ENCODE measurements at regions not wholly inside any gene's neighbourhood (a gene's known extent, or its start where the extent isn't known, plus 50 kb on each side); places are given as distances from the start of the nearest gene placed in this dataset.

DNA sequence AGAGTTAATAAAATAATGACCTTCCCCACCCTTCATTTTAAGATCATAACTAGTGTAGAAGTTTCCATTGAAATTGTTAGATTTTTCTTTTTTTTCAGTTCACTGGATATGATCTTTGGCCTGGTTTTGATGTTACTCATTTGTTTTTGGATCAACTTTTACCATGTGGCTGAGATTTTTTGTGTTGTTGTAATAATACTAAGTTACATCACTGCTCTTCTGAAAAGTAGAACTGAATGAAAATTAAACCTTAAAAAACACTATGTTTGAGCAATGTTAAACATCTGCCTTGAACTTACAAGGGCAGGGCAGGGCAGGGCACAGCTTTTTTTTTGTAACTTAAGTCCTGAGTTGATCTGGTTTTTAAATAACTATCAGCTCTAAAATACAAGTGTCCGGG is 204.8 kb upstream of the ADAMTS5 start:
- Histone ChIP-seq H3K27me3 (ENCODE audit: control insufficient read depth, extremely low read depth, insufficient read depth, low read length) (no peaks in the 10 kb centered on the region), H2AFZ (ENCODE audit: control insufficient read depth, low read length) (no peak overlapping the region), H3K4me3 (ENCODE audit: control insufficient read depth in 2 of 3, extremely low read depth in 1 of 3, insufficient read depth in 2 of 3, low read depth in 1 of 3, low read length in 3 of 3) (no peak overlapping the region), H3K9me1 (ENCODE audit: control insufficient read depth, extremely low read depth, insufficient read depth, low read length) (no peaks in the 10 kb centered on the region), H3K4me1 (ENCODE audit: control insufficient read depth, extremely low read depth, insufficient read depth, low read length) (no peaks in the 10 kb centered on the region), H3K4me2 (ENCODE audit: control insufficient read depth, extremely low read depth, insufficient read depth, low read depth, low read length) (no peak overlapping the region), H3K27ac (ENCODE audit: control insufficient read depth, insufficient read depth, low read length) (no peak overlapping the region), H4K20me1 (ENCODE audit: control insufficient read depth, extremely low read depth, insufficient read depth, low read length) (no peaks in the 10 kb centered on the region), H3K9me3 (ENCODE audit: control insufficient read depth, low read depth, low read length) (no peaks in the 10 kb centered on the region), H3K9ac (ENCODE audit: control insufficient read depth, extremely low read depth, insufficient read depth, low read length) (no peak overlapping the region), H3K36me3 (ENCODE audit: control insufficient read depth in 2 of 2, extremely low read depth in 1 of 2, insufficient read depth in 2 of 2, low read length in 2 of 2) (no peaks in the 10 kb centered on the region), H3K79me2 (ENCODE audit: control insufficient read depth, insufficient read depth, low read length) (no peaks in the 10 kb centered on the region)
- DNase-seq (ENCODE audit: low read depth, low spot score) (no peak), FAIRE-seq (no peak)
- TF ChIP-seq, protein P1, sequence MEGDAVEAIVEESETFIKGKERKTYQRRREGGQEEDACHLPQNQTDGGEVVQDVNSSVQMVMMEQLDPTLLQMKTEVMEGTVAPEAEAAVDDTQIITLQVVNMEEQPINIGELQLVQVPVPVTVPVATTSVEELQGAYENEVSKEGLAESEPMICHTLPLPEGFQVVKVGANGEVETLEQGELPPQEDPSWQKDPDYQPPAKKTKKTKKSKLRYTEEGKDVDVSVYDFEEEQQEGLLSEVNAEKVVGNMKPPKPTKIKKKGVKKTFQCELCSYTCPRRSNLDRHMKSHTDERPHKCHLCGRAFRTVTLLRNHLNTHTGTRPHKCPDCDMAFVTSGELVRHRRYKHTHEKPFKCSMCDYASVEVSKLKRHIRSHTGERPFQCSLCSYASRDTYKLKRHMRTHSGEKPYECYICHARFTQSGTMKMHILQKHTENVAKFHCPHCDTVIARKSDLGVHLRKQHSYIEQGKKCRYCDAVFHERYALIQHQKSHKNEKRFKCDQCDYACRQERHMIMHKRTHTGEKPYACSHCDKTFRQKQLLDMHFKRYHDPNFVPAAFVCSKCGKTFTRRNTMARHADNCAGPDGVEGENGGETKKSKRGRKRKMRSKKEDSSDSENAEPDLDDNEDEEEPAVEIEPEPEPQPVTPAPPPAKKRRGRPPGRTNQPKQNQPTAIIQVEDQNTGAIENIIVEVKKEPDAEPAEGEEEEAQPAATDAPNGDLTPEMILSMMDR (optimal IDR thresholded peaks at IDR 0.05 in 1 of 3, IDR thresholded peaks at IDR 0.05 in 1 of 3, conservative IDR thresholded peaks at IDR 0.05 in 1 of 3; ENCODE audit: extremely low read depth in 1 of 3, insufficient read depth in 2 of 3, low read length in 3 of 3), result no peak
- no peak for TF ChIP-seq EZH2 (IDR thresholded peaks at IDR 0.05; ENCODE audit: low read length)
- dilution Hi-C loops (cut with MboI; ENCODE audit: extremely low pct_ligation_motif_present, low sequenced_read_pairs), result no loop called here

DNA sequence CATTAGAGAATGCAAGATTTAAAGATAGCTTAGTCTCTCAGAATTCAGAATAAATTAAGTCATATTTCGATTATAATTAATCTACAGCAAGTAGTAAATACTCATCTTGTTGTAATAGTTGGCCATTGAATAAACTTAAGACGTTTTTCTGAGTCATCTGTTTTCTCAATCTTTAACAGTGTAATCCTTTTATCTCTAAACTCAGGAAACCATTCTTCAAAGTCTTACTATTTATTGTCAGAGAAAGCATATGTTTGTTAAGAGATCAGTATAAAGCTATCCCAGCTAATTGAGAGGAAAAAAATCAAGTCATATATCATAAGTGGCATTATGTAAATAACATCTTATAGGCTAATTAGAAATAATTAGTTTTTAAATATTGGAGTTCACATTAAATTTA is 201.2 kb upstream of the ADAMTS5 start:
- FAIRE-seq, result no peak
- TF ChIP-seq, protein P1 (optimal IDR thresholded peaks at IDR 0.05 in 1 of 3, IDR thresholded peaks at IDR 0.05 in 1 of 3, conservative IDR thresholded peaks at IDR 0.05 in 1 of 3; ENCODE audit: extremely low read depth in 1 of 3, insufficient read depth in 2 of 3, low read length in 3 of 3), result no peak
- TF ChIP-seq EZH2 (IDR thresholded peaks at IDR 0.05; ENCODE audit: low read length), result no peak
- dilution Hi-C loops (cut with MboI; ENCODE audit: extremely low pct_ligation_motif_present, low sequenced_read_pairs), result no loop called here

More for the DNA sequence above, 201.2 kb upstream of the ADAMTS5 start:
- Histone ChIP-seq H3K9me1 (ENCODE audit: control insufficient read depth, extremely low read depth, insufficient read depth, low read length) (no peaks in the 10 kb centered on the region), H3K27me3 (ENCODE audit: control insufficient read depth, extremely low read depth, insufficient read depth, low read length) (no peaks in the 10 kb centered on the region), H2AFZ (ENCODE audit: control insufficient read depth, low read length) (no peak overlapping the region), H3K4me1 (ENCODE audit: control insufficient read depth, extremely low read depth, insufficient read depth, low read length) (no peaks in the 10 kb centered on the region), H3K9ac (ENCODE audit: control insufficient read depth, extremely low read depth, insufficient read depth, low read length) (no peak overlapping the region), H3K27ac (ENCODE audit: control insufficient read depth, insufficient read depth, low read length) (no peak overlapping the region), H4K20me1 (ENCODE audit: control insufficient read depth, extremely low read depth, insufficient read depth, low read length) (no peaks in the 10 kb centered on the region), H3K79me2 (ENCODE audit: control insufficient read depth, insufficient read depth, low read length) (no peaks in the 10 kb centered on the region), H3K36me3 (ENCODE audit: control insufficient read depth in 2 of 2, extremely low read depth in 1 of 2, insufficient read depth in 2 of 2, low read length in 2 of 2) (no peaks in the 10 kb centered on the region), H3K9me3 (ENCODE audit: control insufficient read depth, low read depth, low read length) (no peaks in the 10 kb centered on the region), H3K4me3 (ENCODE audit: control insufficient read depth in 2 of 3, extremely low read depth in 1 of 3, insufficient read depth in 2 of 3, low read depth in 1 of 3, low read length in 3 of 3) (no peak overlapping the region), H3K4me2 (ENCODE audit: control insufficient read depth, extremely low read depth, insufficient read depth, low read depth, low read length) (no peak overlapping the region)
- no peak for DNase-seq (ENCODE audit: low read depth, low spot score)
